Activated gamma-delta T cell (primary cell): ENCODE measurements at regions not wholly inside any gene's neighbourhood (a gene's known extent, or its start where the extent isn't known, plus 50 kb on each side); places are given as distances from the start of the nearest gene placed in this dataset.
"Not testable (repeated sequence)": the region's sequence is repeated elsewhere in the genome, so short reads cannot be mapped to it uniquely, and the experiment has no call there.

Experiments
- DNase-seq: peaks from one replicate; lab custom pipeline; 2025; lab: John Stamatoyannopoulos, UW

DNA sequence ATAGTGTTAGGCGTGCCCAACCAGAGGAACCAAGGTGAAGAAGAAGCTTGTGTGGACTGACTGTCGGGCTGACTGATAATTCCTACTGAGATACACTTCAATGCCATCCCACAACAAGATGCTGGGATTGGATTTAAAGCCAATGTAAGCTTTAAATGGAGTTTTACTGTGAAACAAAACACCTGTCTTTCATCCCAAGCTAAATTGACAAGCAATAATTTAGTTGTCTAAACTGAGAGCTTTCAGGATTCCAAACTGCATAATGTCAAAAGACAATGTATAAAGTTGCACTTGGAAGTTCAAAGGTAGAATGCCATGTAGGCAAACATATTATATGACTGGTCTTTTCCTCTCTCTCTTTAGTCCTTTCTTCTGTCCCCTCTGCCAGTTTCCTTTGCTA lies 1025.3 kb upstream of the FANCL start:
- no peak for DNase-seq

DNA sequence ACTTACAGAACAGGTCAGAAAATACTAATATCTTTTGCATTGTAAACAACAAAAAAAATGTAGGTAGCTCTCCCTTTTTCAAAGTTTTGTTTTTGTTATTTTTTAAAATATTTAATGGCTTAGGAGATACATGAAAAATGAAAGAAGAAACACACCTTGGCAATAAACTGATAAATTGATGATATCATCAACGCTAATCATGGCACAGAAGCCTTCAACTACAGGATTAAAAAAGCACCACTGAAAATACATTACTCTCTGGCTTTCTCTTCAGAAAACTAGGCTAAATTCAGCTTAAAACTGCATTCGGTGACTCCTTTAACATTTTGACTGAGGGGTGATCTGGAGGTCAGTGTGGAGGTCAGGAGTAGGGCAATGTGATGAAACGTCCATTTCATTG lies 1018.8 kb upstream of the FANCL start:
- DNase-seq, result no peak

DNA sequence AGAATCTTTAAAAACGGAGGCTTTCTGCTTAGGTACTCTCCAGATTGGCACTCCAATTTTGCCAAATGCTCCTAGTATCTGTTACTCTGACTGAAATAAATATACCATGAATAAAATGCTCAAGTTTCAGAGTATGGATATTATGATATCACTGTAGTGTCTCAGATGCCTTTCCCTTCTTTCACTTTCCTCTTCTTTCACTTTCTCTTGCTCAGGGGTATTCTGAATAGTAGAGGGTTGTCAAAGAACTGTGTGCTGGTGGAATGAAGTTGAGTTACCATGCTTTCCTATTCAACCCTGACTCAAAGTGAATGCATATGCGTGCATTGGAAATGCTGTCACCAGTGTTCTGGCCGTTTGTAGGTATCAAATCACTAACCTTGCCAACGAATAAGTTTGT lies 1015.2 kb upstream of the FANCL start:
- DNase-seq, result no peak

DNA sequence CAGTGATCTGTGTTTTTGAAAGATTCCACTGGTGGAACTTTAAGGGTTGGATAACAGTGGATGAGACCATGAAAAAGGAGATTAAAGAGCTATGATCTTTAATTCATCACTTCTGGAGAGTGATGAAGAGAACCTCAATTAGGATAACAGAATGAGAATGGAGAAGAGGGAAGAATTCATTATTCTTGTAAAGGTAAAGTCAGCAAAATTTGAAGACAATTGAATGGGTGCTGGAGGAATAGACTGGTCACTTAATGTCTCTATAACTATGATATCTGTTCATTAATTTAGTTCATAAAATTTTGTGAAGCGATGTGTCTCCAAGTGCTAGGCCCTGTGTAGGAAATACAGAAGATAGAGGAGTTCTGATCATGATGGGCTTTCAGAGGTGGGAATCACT lies 1013.2 kb upstream of the FANCL start:
- no peak for DNase-seq

DNA sequence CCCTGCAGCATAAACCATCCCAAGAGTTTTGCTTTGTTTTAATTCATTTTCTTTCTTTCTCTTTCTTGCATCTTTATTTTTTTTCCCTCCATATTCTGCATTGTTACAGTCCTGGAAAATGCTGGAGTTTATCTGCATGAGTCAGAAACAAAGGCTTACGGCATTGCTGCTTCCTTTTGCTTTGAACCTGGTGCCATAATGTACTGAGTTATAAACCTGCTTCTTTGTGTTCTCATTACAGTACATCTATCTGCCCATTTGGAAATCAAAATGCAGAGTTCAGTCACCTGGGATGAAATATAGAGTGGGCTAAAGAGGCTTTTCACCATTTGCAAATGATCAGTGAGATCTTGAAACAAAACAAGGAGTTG lies 1009.2 kb upstream of the FANCL start:
- DNase-seq, result no peak

DNA sequence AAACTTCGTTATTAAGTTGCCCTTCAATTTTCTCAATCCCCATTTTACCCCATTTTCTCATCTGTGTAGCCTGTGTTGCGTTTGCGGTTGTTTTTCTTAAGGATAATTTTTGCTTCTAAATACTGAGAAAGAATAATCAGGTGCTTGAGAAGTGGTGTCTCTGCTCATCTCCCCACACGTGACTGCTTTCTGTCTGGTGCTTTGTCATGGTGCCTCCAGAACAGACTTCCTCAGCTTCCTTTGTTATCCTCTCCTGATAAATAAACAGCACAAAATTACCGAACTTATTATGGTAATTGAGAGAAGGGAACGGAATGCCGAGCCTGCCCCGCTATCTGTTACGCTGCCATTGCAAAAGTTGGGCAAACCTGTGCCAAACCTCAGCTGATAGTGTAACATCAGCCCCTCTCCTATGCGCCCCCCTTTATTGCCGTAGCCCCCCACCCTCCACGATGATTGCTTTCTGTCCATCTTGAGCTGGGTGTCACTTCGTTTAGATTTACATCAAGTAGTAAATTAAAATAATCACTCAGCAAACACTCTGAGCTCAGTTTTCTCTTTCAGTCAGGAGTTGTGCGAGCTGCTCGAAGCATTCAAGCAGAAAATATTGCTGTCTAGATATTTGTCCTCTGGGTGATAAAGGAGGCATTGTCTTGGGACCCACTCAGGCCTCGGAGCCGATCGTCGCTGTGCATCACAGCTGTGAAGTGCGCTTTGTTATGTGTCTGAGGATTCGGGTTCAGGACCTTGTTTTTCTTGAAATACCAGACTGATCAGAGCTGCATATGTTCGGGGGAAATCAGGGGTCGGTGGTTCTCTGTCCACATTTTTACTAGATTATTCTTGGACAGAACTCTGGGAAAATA lies 1008.5 kb upstream of the FANCL start:
- no peak for DNase-seq

DNA sequence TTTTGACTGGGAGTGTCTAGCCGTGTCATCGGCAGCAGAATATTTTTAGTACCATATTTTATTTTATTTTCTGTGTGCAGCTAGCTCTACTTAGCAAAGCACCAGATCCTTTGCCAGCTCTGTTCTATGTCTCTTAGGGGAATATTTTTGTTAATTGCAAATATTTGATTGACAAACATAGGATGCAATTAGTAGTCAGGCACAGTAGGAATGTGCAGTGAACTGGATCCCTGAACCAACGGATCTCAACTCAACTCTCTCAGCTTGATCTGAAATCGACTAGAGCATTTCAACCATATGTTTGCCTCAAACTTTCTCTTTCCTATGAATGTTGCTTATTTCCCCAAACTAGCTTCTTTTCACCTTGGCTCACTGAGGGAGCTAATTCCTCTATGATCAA lies 998.0 kb upstream of the FANCL start:
- no peak for DNase-seq

DNA sequence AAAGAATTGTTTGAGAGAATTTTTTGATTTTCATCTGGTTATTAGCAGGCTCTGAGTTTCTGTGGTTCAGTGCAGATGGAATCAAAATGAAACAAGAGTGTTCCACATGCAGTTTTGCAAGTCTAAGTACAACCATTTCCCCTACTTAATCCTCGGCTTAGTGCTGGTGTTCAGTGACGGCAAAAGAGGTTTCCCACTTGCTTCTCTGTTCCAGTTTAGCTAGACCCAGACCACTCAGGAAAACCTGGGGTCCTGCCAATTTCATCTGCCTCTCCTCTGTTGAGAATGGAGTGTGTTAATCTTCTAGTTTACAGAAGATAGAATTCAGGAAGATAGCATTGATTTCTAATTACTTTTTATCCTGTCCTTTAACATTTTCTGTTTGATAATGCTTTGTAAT lies 996.2 kb upstream of the FANCL start:
- no peak for DNase-seq

DNA sequence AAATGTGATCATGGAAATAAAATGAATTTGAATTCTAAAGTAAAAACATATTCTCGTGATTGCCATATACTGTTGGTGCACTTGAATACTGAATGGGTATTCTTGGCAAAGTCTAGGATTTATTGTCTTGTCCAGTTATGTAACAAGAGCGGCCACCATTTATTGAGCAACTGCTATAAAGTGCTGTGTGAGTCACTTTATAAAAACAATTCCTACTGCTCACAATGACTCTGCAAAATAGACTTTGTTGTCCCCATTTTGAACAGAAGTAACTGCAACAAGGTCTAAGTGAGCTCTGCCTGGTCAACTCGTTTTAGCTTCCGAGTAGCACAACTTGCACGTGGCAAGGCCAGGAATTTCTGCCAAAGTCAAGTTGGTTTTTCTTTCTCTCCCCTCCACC lies 995.6 kb upstream of the FANCL start:
- DNase-seq, result no peak

DNA sequence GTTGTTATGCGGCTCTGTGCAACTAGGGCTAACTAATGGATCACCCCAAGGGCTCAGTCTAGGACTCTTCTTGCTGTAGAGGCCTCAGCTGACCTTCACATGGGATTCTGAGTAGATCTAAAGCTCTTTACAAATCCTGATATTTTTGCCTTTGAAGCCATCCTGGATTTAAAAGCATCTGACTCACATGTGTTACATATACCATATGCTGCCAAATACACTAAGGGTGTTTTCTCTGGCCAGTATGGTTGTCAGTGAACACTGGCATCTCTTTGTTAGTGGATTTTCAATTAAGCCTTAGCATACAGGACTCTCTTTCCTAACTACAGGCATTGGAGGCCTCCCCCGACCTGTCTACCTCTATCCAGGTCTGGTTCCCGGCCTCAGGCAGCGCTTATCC lies 992.8 kb upstream of the FANCL start:
- no peak for DNase-seq

DNA sequence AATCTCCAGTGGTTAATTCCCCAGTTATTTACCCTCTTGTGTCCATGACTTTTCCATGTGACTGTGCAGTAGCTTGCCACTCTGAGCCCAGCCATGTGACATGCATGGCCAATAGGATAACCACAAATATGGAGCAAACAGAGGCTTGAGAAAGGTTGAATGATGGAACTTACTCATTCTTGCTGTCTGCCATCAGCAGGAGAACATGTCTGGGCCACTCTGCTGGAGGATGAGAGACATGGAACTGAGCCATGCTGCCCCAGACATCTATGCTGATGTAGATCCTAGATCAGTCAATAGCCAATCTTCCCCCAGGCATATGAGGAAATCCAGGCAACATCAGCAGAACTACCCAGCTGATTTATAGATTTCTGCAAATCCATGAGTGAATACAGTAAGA lies 992.3 kb upstream of the FANCL start:
- DNase-seq, result no peak

DNA sequence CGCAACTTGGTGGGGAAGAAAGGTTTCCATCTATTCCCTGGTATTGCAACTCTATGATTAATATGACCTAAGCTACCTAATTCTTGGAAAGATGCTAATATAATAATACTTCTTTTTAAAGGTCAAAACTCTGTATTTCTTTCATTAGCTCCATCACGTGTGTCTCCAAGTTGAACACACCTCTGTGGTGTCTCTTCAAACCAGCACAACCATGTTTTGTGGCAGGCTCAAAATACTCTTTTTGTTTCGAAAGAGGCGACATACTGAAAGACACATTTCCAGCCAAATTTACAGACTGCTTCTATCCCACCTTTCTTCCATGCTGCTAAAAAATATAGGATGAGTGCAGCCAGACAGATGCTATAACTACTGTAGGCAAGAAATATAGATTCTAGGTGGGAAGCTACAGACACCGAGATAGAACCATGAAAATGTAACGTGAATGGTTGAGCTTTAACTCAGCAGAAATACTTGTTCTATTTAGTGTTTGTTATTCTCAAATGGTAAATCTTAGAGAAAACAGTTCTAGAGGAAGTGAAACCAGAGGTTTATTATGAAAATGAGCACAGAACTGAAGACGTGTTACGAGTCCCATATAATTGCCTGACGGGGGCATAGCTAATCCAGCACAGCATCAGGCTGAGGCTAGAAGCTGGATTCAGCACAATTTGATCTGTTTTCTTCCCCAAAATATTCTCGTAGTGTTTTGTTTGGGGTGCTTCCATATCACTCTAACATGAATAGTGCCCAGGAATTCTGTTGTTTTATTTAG lies 991.5 kb upstream of the FANCL start:
- DNase-seq, result no peak

DNA sequence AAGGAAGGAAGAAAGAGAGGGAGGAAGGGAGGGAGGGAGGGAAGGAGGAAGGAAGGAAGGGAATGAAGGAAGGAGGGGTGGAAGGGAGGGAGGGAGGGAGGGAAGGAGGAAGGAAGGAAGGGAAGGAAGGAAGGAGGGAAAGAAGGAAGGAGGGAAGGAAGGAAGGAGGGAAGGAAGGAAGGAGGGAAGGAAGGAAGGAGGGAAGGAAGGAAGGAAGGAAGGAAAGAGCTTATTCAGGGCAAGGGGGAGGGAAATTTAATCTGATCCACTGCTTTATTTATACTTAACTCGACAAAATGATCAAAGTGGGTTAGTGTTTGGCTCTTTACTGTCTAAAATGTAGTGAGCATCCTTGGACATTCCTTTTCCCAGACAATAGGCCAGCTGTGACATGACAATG lies 985.2 kb upstream of the FANCL start:
- DNase-seq, result not testable (repeated sequence)

DNA sequence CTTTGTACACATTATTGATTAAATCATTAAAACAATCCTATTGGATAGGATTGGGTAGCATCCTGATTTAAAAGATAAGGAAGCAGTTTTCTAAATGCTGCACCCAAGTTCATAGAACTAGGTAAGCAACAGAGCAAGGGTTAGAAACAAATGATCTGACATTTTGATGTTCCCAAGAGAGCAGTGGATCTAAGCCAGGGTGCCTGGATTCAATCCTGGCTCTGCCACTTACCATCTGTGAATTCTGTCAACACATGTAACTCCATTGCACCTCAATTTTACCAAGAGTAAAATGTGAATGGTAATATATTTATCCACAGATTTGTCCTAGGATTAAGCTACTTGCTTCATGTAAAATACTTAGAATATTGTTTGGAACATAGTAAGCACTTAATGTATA lies 982.6 kb upstream of the FANCL start:
- no peak for DNase-seq

DNA sequence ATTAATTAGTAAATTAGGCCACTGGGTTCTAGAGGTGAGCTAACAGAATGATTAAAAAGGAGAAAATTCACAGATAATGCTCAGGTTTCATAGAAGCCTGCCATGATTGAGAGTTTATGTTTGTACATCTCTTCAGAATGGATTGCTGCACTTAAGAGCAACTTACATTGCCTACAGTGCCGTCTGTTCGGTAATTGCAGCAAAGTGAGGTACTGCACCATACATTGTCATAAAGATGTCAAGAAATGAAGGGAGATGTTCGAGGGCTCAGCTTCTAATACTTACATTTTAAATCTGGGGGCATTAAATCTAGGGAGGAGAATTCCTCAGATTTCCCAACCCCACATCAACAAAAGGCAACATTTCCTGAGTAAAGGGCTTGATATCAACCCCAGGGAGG lies 976.2 kb upstream of the FANCL start:
- DNase-seq, result no peak

DNA sequence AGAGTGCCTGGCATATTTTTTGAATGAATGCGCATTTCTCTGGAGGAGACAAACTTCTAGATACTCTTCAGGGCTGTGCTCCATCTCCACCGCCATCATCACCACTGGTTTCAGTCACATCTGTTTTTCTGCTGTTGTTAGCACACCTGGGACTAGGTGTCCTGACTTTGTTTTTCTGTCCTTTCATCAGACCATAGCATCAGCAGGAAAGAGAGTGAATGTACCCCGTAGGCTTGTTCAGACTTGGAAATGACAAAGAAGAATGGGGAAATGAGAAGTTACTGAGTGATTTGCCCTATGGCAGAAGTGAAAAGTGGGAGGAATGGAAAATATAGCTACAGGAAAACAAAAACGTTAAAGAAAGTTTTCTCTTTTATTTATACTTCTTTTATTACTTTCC lies 965.2 kb upstream of the FANCL start:
- no peak for DNase-seq

DNA sequence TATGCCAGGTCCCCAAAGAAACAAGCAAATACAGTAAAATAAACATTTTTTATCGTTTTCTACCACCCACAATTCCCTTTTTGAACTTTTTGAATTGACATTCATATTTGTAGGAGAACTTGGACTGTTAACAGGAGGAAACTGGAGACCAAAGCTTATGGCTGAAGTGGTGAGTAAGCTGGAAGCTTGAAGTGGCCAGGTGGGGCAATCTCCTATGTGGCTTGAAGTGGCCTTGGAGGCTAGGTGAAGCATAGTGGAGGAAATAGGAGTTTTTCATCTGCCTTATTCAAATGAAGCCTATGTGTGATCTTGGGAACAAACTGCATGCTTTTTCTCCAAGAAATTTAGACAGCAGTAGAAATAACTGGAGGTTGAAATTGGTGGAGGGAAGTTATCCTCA lies 962.9 kb upstream of the FANCL start:
- no peak for DNase-seq

DNA sequence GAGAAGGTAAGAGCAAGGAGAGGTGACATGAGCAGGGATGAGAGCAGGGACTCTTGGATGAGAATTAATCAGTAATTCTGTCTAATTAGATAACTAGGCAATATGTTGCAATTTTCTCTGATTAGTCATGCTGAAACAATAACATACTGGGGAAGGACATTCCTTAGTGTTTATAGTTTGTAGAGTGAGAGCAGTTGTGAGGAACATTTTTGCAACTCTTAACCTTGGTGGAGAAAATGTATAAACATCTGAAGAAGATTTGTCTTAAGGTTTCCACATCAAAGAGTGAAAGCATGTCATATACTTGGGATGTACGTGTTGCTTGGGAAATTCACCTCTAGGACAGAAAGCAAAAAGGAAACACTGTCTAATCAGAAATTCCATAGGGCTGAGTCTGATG lies 955.4 kb upstream of the FANCL start:
- DNase-seq, result no peak

DNA sequence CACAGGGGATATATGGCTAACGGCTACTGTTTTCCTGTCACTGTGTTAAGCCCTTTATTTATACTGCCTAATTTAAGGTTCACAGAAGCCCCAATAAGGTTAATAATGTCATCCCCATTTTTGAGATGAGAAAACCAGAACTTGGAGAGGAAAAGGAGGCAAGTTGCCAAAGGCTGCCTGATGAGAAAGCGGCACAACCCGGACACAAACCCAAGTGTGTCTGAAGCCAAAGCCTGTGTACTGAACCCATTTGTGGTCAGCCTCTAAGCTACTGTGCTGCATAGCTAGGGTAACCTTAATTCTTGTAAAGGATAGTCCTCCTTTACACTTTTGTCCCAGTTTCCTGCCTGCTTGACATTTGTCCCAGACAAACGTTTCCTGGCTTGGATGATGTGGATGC lies 954.7 kb upstream of the FANCL start:
- no peak for DNase-seq

DNA sequence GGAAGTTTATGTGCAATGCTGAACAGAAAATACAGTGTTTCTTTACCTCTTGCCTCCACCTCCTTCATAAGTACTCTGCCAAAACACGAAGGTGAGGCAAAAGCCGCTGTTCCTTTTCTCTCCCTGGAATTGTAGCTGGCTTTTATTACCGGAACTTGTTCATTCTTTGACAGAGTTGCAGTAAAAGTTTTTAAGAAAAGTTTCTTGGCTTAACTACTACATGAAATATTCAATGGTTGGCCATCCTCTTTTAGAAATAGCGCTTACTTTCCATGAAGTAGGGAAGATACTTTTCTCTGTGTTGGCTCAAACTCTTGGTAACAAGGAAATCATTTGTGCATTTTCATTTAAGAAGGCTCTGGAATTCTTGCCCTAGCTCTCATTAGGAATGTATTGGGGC lies 950.7 kb upstream of the FANCL start:
- DNase-seq, result no peak

DNA sequence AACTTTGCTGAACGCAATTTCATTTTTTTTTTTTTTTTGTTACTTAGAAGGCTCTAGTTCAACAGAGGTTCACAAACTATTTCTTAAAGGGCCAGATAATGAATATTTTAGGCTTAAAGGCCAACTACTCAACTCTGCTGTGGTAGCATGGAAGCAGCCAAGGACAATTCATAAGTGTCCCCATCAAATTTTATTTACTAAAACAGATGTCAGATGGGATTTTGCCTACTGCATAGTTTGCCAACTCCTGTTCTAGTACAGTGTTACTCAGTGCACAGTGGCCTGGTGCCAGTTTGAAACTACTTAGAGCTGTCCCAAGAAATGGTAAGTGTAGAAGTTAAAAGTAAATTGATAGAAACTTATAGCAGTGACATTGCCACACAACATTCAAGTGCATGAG lies 949.4 kb upstream of the FANCL start:
- no peak for DNase-seq

DNA sequence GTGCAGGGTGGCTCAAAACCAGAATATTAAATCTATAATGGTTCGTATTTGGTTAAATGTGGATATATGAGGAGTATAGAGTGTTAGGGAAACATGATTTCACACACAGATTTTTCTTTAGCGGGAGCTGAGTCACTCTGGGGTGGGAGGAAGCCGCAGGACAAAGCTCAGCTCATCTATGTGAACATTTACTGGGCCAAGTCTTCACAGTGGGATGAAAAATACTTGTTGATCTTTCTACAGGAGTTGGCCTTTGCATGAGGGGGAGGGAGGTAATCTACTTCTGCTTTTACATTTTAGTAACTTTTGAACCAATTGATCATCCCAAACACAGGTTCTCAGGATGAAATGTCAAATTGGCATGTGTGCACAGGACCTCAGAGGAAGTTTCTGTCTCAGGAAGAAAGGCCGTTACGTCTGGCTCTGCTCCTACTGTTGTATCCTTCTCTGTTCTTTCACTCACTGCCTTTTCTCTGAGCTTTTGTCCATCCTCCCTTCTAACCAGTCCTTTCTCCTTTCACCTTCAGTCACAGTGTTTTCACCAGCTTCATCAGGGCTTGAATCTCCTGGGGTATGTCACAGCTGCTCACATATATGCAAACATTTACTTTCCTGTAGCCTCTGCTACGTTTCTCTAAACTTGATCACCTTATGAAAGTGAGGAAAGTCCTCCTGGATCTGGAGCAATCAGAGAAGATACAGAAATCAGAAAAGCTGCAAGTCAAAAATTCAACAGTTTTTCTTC lies 943.3 kb upstream of the FANCL start:
- DNase-seq, result no peak

DNA sequence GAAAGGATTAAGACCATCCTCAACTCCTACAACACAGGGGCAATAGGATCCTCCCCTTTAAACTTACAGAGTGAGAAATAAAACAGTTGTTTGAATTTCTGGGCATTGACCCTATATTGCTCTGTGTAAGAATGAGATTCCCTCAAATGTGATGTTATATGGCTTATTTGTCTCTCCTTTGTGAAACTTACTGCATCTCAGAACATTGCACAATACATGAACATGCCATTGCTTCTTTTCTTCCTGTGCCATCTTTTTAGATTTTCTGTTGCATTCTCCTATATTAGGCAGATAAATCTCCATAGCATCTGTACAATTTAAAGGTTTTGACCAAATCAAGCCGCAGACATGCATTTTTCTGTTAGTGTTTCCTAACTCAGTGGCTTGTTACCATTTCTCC lies 941.9 kb upstream of the FANCL start:
- no peak for DNase-seq
